K562 (cell line): ENCODE measurements at regions not wholly inside any gene's neighbourhood (a gene's known extent, or its start where the extent isn't known, plus 50 kb on each side); places are given as distances from the start of the nearest gene placed in this dataset.

Experiments
- CEBPB ChIP-seq: fragments of 450-650 bp; IDR thresholded peaks from 2 replicates; pipeline ENCODE4 v1.6.1; 2016; ENCODE audit warnings: missing genetic modification characterization, missing compliant biosample characterization
- CTBP1 ChIP-seq: fragments of 450-650 bp; IDR thresholded peaks from 2 replicates; pipeline ENCODE4 v1.6.1; 2016; ENCODE audit warnings: borderline replicate concordance
- DPF2 ChIP-seq: fragments of 450-650 bp; IDR thresholded peaks from 2 replicates; pipeline ENCODE4 v1.6.1; 2016
- GATA2 ChIP-seq: sonication (generic); formaldehyde crosslinking; IDR thresholded peaks from 2 replicates; pipeline ENCODE4 v1.4.0; 2020; ENCODE audit warnings: mild to moderate bottlenecking, missing genetic modification reagents
- JUN ChIP-seq, 2 experiments: sonication (generic) in 1 of 2; formaldehyde crosslinking in 1 of 2; IDR thresholded peaks; 2 replicates each; pipeline versions ENCODE4 v1.6.1 to v1.8.0; 2012 to 2022; ENCODE audit warnings: borderline replicate concordance in 2 of 2, mild to moderate bottlenecking in 2 of 2, improper control_type of control experiment in 1 of 2, low read depth in 1 of 2, low read length in 1 of 2, missing genetic modification reagents in 1 of 2
- JUND ChIP-seq, 2 experiments: IDR thresholded peaks; 2 replicates in 1 of 2; 3 replicates in 1 of 2; pipeline ENCODE4 v1.6.1; 2011; ENCODE audit warnings: borderline replicate concordance in 2 of 2, low read depth in 2 of 2, low read length in 2 of 2, improper control_type of control experiment in 1 of 2, missing biosample characterization in 1 of 2, missing genetic modification characterization in 1 of 2, missing genetic modification reagents in 1 of 2
- KDM4B ChIP-seq, 2 experiments: fragments of 450-650 bp in 1 of 2; sonication (generic) in 1 of 2; IDR thresholded peaks; 2 replicates each; pipeline ENCODE4 v1.6.1; 2016 to 2017; ENCODE audit warnings: borderline replicate concordance in 2 of 2, antibody characterized with exemption in 1 of 2, low read depth in 1 of 2, mild to moderate bottlenecking in 1 of 2
- L3MBTL2 ChIP-seq: fragments of 450-650 bp; IDR thresholded peaks from 2 replicates; pipeline ENCODE4 v1.6.1; 2016; ENCODE audit warnings: mild to moderate bottlenecking, moderate library complexity
- MCM3 ChIP-seq: fragments of 450-650 bp; IDR thresholded peaks from 2 replicates; pipeline ENCODE4 v1.6.1; 2016
- MEF2A ChIP-seq: IDR thresholded peaks from 2 replicates; pipeline ENCODE4 v1.6.1; 2011; ENCODE audit warnings: low read depth, mild to moderate bottlenecking, low read length, moderate library complexity; ENCODE audit not compliant: control insufficient read depth
- MYC ChIP-seq, 2 experiments: fragments of 250-450 bp in 1 of 2; sonication (Bioruptor Pico) in 1 of 2; IDR thresholded peaks; 2 replicates each; pipeline versions ENCODE4 v1.5.1 to v1.6.1; 2012 to 2021; ENCODE audit warnings: low read depth in 2 of 2, borderline replicate concordance in 1 of 2, improper control_type of control experiment in 1 of 2, low read length in 1 of 2, mild to moderate bottlenecking in 1 of 2, moderate library complexity in 1 of 2
- NR2C2 ChIP-seq, 2 experiments: fragments of 200-800 bp in 1 of 2; sonication (Bioruptor generic) in 1 of 2; sonication (generic) in 1 of 2; formaldehyde crosslinking in 1 of 2; IDR thresholded peaks; 2 replicates each; pipeline versions ENCODE4 v1.6.1 to v1.8.0; 2016 to 2022; ENCODE audit warnings: mild to moderate bottlenecking in 1 of 2, missing compliant biosample characterization in 1 of 2, missing genetic modification characterization in 1 of 2, missing genetic modification reagents in 1 of 2
- RNF2 ChIP-seq: sonication (generic); IDR thresholded peaks from 2 replicates; pipeline ENCODE4 v1.6.1; 2016
- SMARCA5 ChIP-seq: fragments of 450-650 bp; IDR thresholded peaks from 2 replicates; pipeline ENCODE4 v1.6.1; 2016
- SP1 ChIP-seq: sonication (generic); formaldehyde crosslinking; IDR thresholded peaks from 2 replicates; pipeline ENCODE4 v1.8.1; 2022; ENCODE audit warnings: mild to moderate bottlenecking, missing genetic modification reagents
- TCF15 ChIP-seq: fragments of 250-450 bp; sonication (Bioruptor Pico); IDR thresholded peaks from 2 replicates; pipeline ENCODE4 v1.8.0; 2022; ENCODE audit warnings: moderate library complexity, mild to moderate bottlenecking, inconsistent platforms
- ZNF766 ChIP-seq: fragments of 200-800 bp; sonication (Bioruptor generic); conservative IDR thresholded peaks from 2 replicates; pipeline ENCODE4 v1.6.1; 2016; ENCODE audit warnings: missing genetic modification characterization, missing compliant biosample characterization
- TF ChIP-seq, protein P1 (sequence below), 2 experiments: fragments of 200-800 bp in 1 of 2; sonication (Bioruptor generic) in 1 of 2; sonication (generic) in 1 of 2; formaldehyde crosslinking in 1 of 2; IDR thresholded peaks in 1 of 2; conservative IDR thresholded peaks in 1 of 2; 2 replicates each; pipeline versions ENCODE4 v1.5.0 to v1.6.1; 2016 to 2020; ENCODE audit warnings: missing compliant biosample characterization in 1 of 2, missing genetic modification characterization in 1 of 2, missing genetic modification reagents in 1 of 2
- TF ChIP-seq, protein P2 (sequence below): sonication (generic); formaldehyde crosslinking; IDR thresholded peaks from 2 replicates; pipeline ENCODE4 v1.8.0; 2022; ENCODE audit warnings: mild to moderate bottlenecking, missing genetic modification reagents
- TF ChIP-seq, protein P3 (sequence below): fragments of 450-650 bp; IDR thresholded peaks from 2 replicates; pipeline ENCODE4 v1.6.1; 2016
- TF ChIP-seq, protein P4 (sequence below): fragments of 450-650 bp; conservative IDR thresholded peaks from 2 replicates; pipeline ENCODE4 v1.6.1; 2016; ENCODE audit warnings: missing genetic modification characterization, low read depth, mild to moderate bottlenecking, missing compliant biosample characterization, moderate library complexity

DNA sequence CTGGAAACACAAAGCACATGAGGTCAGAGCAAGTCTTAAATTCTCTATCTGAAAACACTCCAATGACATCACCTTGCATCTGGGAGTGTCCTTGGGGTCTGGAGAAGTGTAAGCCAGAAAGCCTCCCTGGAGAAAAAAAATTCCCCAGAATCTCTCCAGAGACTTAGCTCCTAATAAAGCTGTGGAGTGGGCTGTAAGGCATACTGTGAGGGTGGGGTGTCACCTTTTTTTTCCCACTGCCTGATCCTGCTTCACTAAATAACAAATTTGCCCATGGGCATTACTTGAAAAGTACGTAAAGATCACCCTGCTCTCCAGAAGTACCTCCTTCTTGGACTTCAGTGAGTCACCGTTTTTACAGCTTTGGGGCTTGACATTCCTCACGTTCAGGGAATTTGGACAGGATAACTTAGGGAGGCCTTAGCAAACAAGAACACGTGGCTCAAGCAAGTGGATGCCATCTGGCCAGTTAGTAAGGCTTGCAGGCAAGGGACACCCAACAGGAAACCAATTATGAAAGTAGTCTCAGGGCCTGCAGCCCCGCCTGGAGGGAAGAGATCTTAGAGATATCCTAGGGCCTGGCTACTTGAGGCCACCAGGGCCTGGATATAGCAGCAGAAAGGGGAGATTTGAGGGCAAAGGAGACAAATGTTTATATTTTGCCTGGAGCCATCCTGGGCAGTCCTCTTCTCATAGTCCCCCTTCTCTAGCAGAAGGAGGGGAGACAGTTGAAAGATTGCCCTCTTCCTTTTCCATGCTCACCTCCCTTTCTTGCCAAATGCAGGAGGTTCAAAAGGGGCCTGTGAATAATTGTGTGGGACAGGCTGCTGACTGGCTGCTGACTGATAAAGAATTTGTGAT is 60.1 kb upstream of the PLAC1 start (continued):
- 0 out of 2 replicates have a peak, but pooled peaks have one; percentile 29 for TF ChIP-seq DPF2
- TF ChIP-seq L3MBTL2, result peak; percentile 89
- no peak for TF ChIP-seq KDM4B (IDR thresholded peaks at IDR 0.05; ENCODE audit: borderline replicate concordance in 2 of 2, low read depth in 1 of 2)
- no peak for TF ChIP-seq MCM3
- no peak for TF ChIP-seq CEBPB (tag)
- peak; percentile 78 for TF ChIP-seq ZNF766 (CRISPR knock-in tag)
- TF ChIP-seq RNF2, result peak; percentile 46; the same call in 1 of the 2 replicates
- TF ChIP-seq MEF2A, result no peak
- TF ChIP-seq GATA2 (CRISPR knock-in tag), result peak; percentile 77
- TF ChIP-seq, protein P1, sequence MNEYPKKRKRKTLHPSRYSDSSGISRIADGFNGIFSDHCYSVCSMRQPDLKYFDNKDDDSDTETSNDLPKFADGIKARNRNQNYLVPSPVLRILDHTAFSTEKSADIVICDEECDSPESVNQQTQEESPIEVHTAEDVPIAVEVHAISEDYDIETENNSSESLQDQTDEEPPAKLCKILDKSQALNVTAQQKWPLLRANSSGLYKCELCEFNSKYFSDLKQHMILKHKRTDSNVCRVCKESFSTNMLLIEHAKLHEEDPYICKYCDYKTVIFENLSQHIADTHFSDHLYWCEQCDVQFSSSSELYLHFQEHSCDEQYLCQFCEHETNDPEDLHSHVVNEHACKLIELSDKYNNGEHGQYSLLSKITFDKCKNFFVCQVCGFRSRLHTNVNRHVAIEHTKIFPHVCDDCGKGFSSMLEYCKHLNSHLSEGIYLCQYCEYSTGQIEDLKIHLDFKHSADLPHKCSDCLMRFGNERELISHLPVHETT (CRISPR knock-in tag; conservative IDR thresholded peaks at IDR 0.05 in 1 of 2, IDR thresholded peaks at IDR 0.05 in 1 of 2), result peak in 1 of 2 experiments; percentile 72; a peak in 2 of 4 replicates
- no peak for TF ChIP-seq SMARCA5
- TF ChIP-seq, protein P2, sequence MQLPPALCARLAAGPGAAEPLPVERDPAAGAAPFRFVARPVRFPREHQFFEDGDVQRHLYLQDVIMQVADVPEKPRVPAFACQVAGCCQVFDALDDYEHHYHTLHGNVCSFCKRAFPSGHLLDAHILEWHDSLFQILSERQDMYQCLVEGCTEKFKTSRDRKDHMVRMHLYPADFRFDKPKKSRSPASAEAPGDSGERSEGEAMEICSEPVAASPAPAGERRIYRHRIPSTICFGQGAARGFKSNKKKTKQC (CRISPR knock-in tag), result no peak
- 0 out of 2 replicates have a peak, but pooled peaks have one; percentile 3 for TF ChIP-seq JUN (IDR thresholded peaks at IDR 0.05; ENCODE audit: borderline replicate concordance, low read depth, low read length)
- TF ChIP-seq JUN (CRISPR knock-in tag; IDR thresholded peaks at IDR 0.05; ENCODE audit: borderline replicate concordance), result no peak
- TF ChIP-seq MYC (IDR thresholded peaks at IDR 0.05; ENCODE audit: low read depth, low read length), result peak; percentile 31; the same call in 1 of the 2 replicates
- TF ChIP-seq MYC (CRISPR knock-in tag; IDR thresholded peaks at IDR 0.05; ENCODE audit: borderline replicate concordance, low read depth), result no peak
- TF ChIP-seq, protein P3, sequence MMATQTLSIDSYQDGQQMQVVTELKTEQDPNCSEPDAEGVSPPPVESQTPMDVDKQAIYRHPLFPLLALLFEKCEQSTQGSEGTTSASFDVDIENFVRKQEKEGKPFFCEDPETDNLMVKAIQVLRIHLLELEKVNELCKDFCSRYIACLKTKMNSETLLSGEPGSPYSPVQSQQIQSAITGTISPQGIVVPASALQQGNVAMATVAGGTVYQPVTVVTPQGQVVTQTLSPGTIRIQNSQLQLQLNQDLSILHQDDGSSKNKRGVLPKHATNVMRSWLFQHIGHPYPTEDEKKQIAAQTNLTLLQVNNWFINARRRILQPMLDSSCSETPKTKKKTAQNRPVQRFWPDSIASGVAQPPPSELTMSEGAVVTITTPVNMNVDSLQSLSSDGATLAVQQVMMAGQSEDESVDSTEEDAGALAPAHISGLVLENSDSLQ, result no peak
- TF ChIP-seq, protein P4, sequence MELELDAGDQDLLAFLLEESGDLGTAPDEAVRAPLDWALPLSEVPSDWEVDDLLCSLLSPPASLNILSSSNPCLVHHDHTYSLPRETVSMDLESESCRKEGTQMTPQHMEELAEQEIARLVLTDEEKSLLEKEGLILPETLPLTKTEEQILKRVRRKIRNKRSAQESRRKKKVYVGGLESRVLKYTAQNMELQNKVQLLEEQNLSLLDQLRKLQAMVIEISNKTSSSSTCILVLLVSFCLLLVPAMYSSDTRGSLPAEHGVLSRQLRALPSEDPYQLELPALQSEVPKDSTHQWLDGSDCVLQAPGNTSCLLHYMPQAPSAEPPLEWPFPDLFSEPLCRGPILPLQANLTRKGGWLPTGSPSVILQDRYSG (tag), result 0 out of 2 replicates have a peak, but pooled peaks have one; percentile 47
- TF ChIP-seq JUND (IDR thresholded peaks at IDR 0.05; ENCODE audit: borderline replicate concordance, low read depth, low read length), result peak; percentile 6; the same call in 1 of the 2 replicates
- TF ChIP-seq JUND (tag; IDR thresholded peaks at IDR 0.05; ENCODE audit: borderline replicate concordance, low read depth, low read length), result no peak; the same call in 2 of the 3 replicates
- no peak for TF ChIP-seq SP1
- TF ChIP-seq TCF15 (CRISPR knock-in tag), result no peak
- no peak for TF ChIP-seq CTBP1
- TF ChIP-seq NR2C2 (CRISPR knock-in tag; IDR thresholded peaks at IDR 0.05), result no peak
- TF ChIP-seq NR2C2 (tag; IDR thresholded peaks at IDR 0.05), result peak; percentile 40
